DND-41 (cell line): ENCODE measurements at regions not wholly inside any gene's neighbourhood (a gene's known extent, or its start where the extent isn't known, plus 50 kb on each side); places are given as distances from the start of the nearest gene placed in this dataset.
A peak's percentile ranks its signal among the peaks of the same experiment; 100 is the strongest.

Source experiments
- ATAC-seq: fragments of 200-7000 bp; cut with Tn5 transposase; 3 replicates; pipeline ENCODE4 v1.9.1; 2021; ENCODE audit warnings: low read depth; ENCODE audit not compliant: insufficient read depth
- DNase-seq: peaks from one replicate; pipeline ENCODE4 v3.0.0-alpha.2; 2020
- H2AFZ ChIP-seq: 2 replicates; pipeline ENCODE4 v1.6.0; 2012; ENCODE audit warnings: low read depth, low read length
- H3K27ac ChIP-seq: 2 replicates; pipeline ENCODE4 v1.5.1; 2012; ENCODE audit warnings: low read length, inconsistent platforms
- H3K27me3 ChIP-seq: fragments of 200-600 bp; sonication (generic); 2 replicates; pipeline ENCODE4 v1.6.0; 2012; ENCODE audit warnings: low read length, mild to moderate bottlenecking, inconsistent platforms; ENCODE audit not compliant: insufficient read depth, poor library complexity
- H3K36me3 ChIP-seq: 2 replicates; pipeline ENCODE4 v1.5.1; 2012; ENCODE audit warnings: low read length, inconsistent platforms; ENCODE audit not compliant: insufficient read depth
- H3K4me1 ChIP-seq: 2 replicates; pipeline ENCODE4 v1.5.1; 2012; ENCODE audit warnings: mild to moderate bottlenecking, low read length; ENCODE audit not compliant: insufficient read depth
- H3K4me2 ChIP-seq: 2 replicates; pipeline ENCODE4 v1.6.0; 2012; ENCODE audit warnings: mild to moderate bottlenecking, moderate library complexity, low read length, inconsistent platforms; ENCODE audit not compliant: insufficient read depth
- H3K4me3 ChIP-seq, 2 experiments: fragments of 200-600 bp in 1 of 2; shearing (Covaris generic) in 1 of 2; 2 replicates each; pipeline ENCODE4 v1.5.1; 2012 to 2016; ENCODE audit warnings: inconsistent platforms in 2 of 2, low read length in 2 of 2, mild to moderate bottlenecking in 2 of 2, low read depth in 1 of 2, moderate library complexity in 1 of 2
- H3K79me2 ChIP-seq: 2 replicates; pipeline ENCODE4 v1.6.0; 2012; ENCODE audit warnings: low read length, inconsistent platforms; ENCODE audit not compliant: insufficient read depth
- H3K9ac ChIP-seq: 2 replicates; pipeline ENCODE4 v1.6.0; 2012; ENCODE audit warnings: low read depth, mild to moderate bottlenecking, inconsistent platforms, low read length, moderate library complexity
- H3K9me3 ChIP-seq: 2 replicates; pipeline ENCODE4 v1.5.1; 2012; ENCODE audit warnings: low read length, moderate library complexity, mild to moderate bottlenecking, inconsistent platforms; ENCODE audit not compliant: insufficient read depth, severe bottlenecking
- H4K20me1 ChIP-seq: 2 replicates; pipeline ENCODE4 v1.6.0; 2012; ENCODE audit warnings: low read length; ENCODE audit not compliant: insufficient read depth
- EZH2 ChIP-seq: IDR thresholded peaks from 3 replicates; pipeline ENCODE4 v1.6.1; 2012; ENCODE audit warnings: borderline replicate concordance, low read depth, mild to moderate bottlenecking, moderate library complexity, low read length, inconsistent platforms; ENCODE audit not compliant: severe bottlenecking
- TF ChIP-seq, protein P1 (sequence below): IDR thresholded peaks from 2 replicates; pipeline ENCODE4 v1.5.1; 2012; ENCODE audit warnings: borderline replicate concordance, low read length, moderate library complexity, mild to moderate bottlenecking; ENCODE audit not compliant: poor library complexity, severe bottlenecking; ENCODE audit errors: extremely low read depth

DNA sequence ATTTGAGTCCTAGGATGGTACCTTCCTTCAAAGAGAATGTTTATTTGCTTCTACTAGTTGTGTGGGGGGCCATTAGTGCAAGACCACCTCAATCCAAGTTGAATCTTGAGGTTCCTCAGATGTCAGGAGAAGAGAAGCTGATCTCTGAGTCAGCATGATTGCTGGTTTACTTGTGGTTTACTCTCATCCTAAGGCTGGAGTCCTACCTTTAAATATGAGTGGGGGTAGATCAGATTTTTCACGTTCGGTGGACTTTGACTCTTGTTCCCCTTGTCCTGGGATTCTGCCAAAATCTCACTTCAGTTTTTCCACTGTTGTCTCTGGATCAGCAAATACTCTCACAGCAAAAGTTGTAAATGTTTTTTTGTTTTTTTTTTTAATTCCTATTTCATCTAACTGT, 84.6 kb upstream of the F13A1 start:
- no peak overlapping the region for H2AFZ ChIP-seq
- TF ChIP-seq, protein P1, sequence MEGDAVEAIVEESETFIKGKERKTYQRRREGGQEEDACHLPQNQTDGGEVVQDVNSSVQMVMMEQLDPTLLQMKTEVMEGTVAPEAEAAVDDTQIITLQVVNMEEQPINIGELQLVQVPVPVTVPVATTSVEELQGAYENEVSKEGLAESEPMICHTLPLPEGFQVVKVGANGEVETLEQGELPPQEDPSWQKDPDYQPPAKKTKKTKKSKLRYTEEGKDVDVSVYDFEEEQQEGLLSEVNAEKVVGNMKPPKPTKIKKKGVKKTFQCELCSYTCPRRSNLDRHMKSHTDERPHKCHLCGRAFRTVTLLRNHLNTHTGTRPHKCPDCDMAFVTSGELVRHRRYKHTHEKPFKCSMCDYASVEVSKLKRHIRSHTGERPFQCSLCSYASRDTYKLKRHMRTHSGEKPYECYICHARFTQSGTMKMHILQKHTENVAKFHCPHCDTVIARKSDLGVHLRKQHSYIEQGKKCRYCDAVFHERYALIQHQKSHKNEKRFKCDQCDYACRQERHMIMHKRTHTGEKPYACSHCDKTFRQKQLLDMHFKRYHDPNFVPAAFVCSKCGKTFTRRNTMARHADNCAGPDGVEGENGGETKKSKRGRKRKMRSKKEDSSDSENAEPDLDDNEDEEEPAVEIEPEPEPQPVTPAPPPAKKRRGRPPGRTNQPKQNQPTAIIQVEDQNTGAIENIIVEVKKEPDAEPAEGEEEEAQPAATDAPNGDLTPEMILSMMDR: no peak
- no peak overlapping the region for H3K4me2 ChIP-seq
- no peaks in the 10 kb centered on the region for H3K4me1 ChIP-seq
- H3K79me2 ChIP-seq: no peaks in the 10 kb centered on the region
- no peaks in the 10 kb centered on the region for H4K20me1 ChIP-seq
- no peak overlapping the region for H3K27ac ChIP-seq
- H3K9ac ChIP-seq: no peak overlapping the region
- H3K9me3 ChIP-seq: no peaks in the 10 kb centered on the region
- peaks cover 6% of the 10 kb centered on the region for H3K27me3 ChIP-seq
- no peaks in the 10 kb centered on the region for H3K36me3 ChIP-seq
- ATAC-seq (no peak), DNase-seq (no peak)
- no peak overlapping the region for H3K4me3 ChIP-seq

DNA sequence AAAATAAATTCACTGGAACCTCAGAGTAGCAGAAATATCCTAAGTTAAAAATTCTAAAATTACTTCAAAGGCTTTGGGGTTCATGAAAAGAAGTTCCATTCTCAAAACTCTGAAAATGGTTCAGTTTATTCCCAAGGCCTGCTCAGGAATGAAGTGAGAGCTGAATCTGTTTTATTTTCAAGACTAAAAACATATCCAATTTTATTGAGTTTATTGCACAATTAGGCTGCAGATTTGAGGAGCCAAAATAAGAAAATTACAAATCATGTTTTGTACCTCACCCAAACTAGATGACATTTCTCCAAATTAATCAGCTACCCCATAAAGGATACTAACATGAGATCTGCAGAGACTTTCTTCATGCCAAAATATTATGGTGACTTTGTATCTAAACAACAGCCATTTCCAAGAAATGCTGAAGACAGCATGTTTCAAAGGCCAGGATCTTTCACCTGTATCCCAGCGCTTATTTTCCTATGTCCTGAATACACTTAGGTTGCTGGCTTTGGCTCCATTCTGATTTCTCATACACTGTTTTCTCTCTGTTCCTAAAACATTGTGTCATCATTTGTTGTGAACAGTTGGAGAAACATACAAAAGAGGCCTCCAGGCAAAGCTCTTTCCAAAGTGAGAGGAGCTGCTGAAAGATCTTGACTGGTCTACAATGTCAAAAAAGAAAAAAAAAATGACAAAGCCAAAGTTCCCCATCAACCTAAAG, 85.7 kb upstream of the F13A1 start:
- ATAC-seq: no peak
- no peaks in the 10 kb centered on the region for H4K20me1 ChIP-seq
- H2AFZ ChIP-seq: no peak overlapping the region
- no peaks in the 10 kb centered on the region for H3K36me3 ChIP-seq
- H3K27ac ChIP-seq: no peak overlapping the region
- H3K27me3 ChIP-seq: peaks cover 6% of the 10 kb centered on the region
- no peak overlapping the region for H3K4me3 ChIP-seq
- TF ChIP-seq, protein P1: no peak
- TF ChIP-seq EZH2: no peak
- no peak overlapping the region for H3K9ac ChIP-seq
- H3K9me3 ChIP-seq: no peaks in the 10 kb centered on the region
- DNase-seq: no peak
- no peaks in the 10 kb centered on the region for H3K4me1 ChIP-seq
- no peak overlapping the region for H3K4me2 ChIP-seq
- H3K79me2 ChIP-seq: no peaks in the 10 kb centered on the region

DNA sequence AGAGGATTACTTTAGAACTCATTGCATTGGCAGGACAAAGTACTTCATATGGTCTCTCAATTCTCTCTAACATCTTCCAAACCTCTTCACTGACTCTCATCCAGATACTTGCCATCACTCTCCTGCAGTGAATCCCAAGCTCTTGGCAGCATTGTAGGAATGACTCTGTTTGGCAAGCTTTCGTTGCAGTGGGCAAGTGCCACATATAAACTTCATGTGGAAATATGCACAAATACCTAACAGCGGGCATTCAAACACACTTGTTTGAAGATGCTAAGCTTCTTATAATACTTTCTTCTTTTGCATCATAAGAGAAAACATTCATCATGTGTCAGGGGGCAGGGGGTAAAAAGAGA, 86.2 kb upstream of the F13A1 start:
- Histone ChIP-seq H3K79me2 (no peaks in the 10 kb centered on the region), H2AFZ (no peak overlapping the region), H3K27ac (no peak overlapping the region), H3K9ac (no peak overlapping the region), H3K9me3 (no peaks in the 10 kb centered on the region), H3K4me1 (no peaks in the 10 kb centered on the region), H3K36me3 (no peaks in the 10 kb centered on the region), H3K4me3 (no peak overlapping the region), H3K4me2 (no peak overlapping the region), H4K20me1 (no peaks in the 10 kb centered on the region), H3K27me3 (peaks cover 6% of the 10 kb centered on the region)
- DNase-seq: no peak
- TF ChIP-seq, protein P1: no peak
- no peak for TF ChIP-seq EZH2
- no peak for ATAC-seq

DNA sequence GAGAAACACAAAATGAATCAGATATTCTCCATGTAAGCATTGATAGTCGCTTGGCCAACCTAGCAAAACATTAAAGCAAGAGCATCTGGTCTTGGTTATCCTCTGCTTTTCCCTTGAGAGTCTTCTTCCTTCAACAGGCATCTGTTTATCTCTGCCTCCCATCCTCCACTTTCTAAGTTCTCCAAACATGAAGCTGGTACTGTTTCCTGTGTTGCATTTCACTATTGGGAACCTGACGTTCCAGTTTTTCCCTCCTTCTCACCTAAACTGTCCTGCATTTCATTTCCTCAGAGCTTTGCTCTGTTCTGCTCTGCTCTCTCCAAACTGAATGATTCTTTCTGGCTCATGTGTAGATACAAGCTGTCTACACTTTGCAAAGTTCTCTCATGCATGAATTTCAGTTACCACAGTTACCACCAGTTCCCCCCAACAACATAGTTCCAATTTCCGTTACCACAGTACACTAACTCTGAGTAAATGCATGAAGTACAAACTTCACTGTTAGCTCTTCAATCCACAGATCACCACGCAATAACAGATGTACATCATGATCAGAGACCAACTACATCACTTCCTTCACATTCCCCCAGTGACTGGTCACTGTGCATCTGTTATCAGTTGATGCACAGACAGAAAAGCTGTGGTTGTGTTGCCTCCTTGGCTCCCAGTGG, 86.7 kb upstream of the F13A1 start:
- H3K27me3 ChIP-seq: peaks cover 6% of the 10 kb centered on the region
- H2AFZ ChIP-seq: no peak overlapping the region
- no peaks in the 10 kb centered on the region for H3K9me3 ChIP-seq
- H3K27ac ChIP-seq: no peak overlapping the region
- no peak for DNase-seq
- no peak overlapping the region for H3K9ac ChIP-seq
- TF ChIP-seq, protein P1: no peak
- no peak for TF ChIP-seq EZH2
- ATAC-seq: 0 out of 3 replicates have a peak, but pooled peaks have one; percentile 31
- no peak overlapping the region for H3K4me3 ChIP-seq
- H3K36me3 ChIP-seq: no peaks in the 10 kb centered on the region
- H3K4me2 ChIP-seq: no peak overlapping the region
- no peaks in the 10 kb centered on the region for H3K79me2 ChIP-seq
- no peaks in the 10 kb centered on the region for H3K4me1 ChIP-seq
- H4K20me1 ChIP-seq: no peaks in the 10 kb centered on the region
